CD4-positive, alpha-beta T cell (primary cell): ENCODE measurements at regions not wholly inside any gene's neighbourhood (a gene's known extent, or its start where the extent isn't known, plus 50 kb on each side); places are given as distances from the start of the nearest gene placed in this dataset.

Experiments
- ATAC-seq: fragments of 200-7000 bp; cut with Tn5 transposase; one replicate; pipeline ENCODE4 v1.10.0; 2022; ENCODE audit warnings: mild to moderate bottlenecking; ENCODE audit not compliant: poor library complexity
- CTCF ChIA-PET: fragments of 350-600 bp; sonication (Branson Sonifier 250); formaldehyde crosslinking; loops from one replicate; lab custom pipeline; 2021; ENCODE audit warnings: antibody characterized with exemption, inconsistent platforms; lab: Charles Lee
- POLR2A ChIA-PET: fragments of 350-600 bp; sonication (Branson Sonifier 250); formaldehyde crosslinking; loops from one replicate; lab custom pipeline; 2021; ENCODE audit warnings: antibody characterized with exemption, inconsistent platforms; lab: Charles Lee
- DNase-seq, 14 experiments: peaks; one replicate each; pipeline ENCODE4 v3.0.0-alpha.2; 2013 to 2020; ENCODE audit warnings: mixed read lengths in 2 of 14
- H3K27ac ChIP-seq, 2 donors: one replicate each; pipeline versions ENCODE4 v1.5.1 to v1.7.0; 2013; ENCODE audit warnings: low read length in 2 of 2, low read depth in 1 of 2, mild to moderate bottlenecking in 1 of 2
- H3K27me3 ChIP-seq, 2 experiments: 1 replicate in 1 of 2; 2 replicates in 1 of 2; pipeline versions ENCODE4 v1.6.1 to v1.7.0; 2013; ENCODE audit warnings: low read length in 2 of 2, control low read depth in 1 of 2, mild to moderate bottlenecking in 1 of 2, moderate library complexity in 1 of 2; ENCODE audit not compliant: insufficient read depth in 2 of 2, control insufficient read depth in 1 of 2
- H3K36me3 ChIP-seq: one replicate; pipeline ENCODE4 v1.6.1; 2013; ENCODE audit warnings: low read length, control low read depth; ENCODE audit not compliant: insufficient read depth
- H3K4me1 ChIP-seq: one replicate; pipeline ENCODE4 v1.6.1; 2013; ENCODE audit warnings: low read length, control low read depth; ENCODE audit not compliant: insufficient read depth
- H3K4me3 ChIP-seq: one replicate; pipeline ENCODE4 v1.5.1; 2013; ENCODE audit warnings: mild to moderate bottlenecking, low read length, moderate library complexity
- H3K9me3 ChIP-seq, 2 experiments: 1 replicate in 1 of 2; 2 replicates in 1 of 2; pipeline versions ENCODE4 v1.6.1 to v1.7.0; 2013; ENCODE audit warnings: low read length in 2 of 2, mild to moderate bottlenecking in 2 of 2, control low read depth in 1 of 2, moderate library complexity in 1 of 2; ENCODE audit not compliant: control insufficient read depth in 1 of 2, insufficient read depth in 1 of 2
- H3K27ac Mint-ChIP-seq: one replicate; pipeline ENCODE4 v1.8.0; 2020; ENCODE audit warnings: mixed read lengths
- H3K27me3 Mint-ChIP-seq: one replicate; pipeline ENCODE4 v1.8.0; 2021; ENCODE audit warnings: mixed read lengths
- H3K36me3 Mint-ChIP-seq: one replicate; pipeline ENCODE4 v1.8.0; 2021; ENCODE audit warnings: low read depth, mixed read lengths
- H3K4me1 Mint-ChIP-seq: one replicate; pipeline ENCODE4 v1.8.0; 2021; ENCODE audit warnings: low read depth, mixed read lengths
- H3K4me3 Mint-ChIP-seq: one replicate; pipeline ENCODE4 v1.8.0; 2020; ENCODE audit warnings: mild to moderate bottlenecking, mixed read lengths
- H3K9me3 Mint-ChIP-seq: one replicate; pipeline ENCODE4 v1.8.0; 2020; ENCODE audit warnings: mixed read lengths
- intact Hi-C, 2 experiments: fragments of 100-400 bp; cut with DNase I in 1 of 2; cut with micrococcal nuclease in 1 of 2; formaldehyde crosslinking; loops; one replicate each; pipeline versions ENCODE4 v1.15.1 to v1.9.0; 2023 to 2025; cut with DNase I, micrococcal nuclease
- TF ChIP-seq, protein P1 (sequence below): fragments of 200-600 bp; IDR thresholded peaks from one replicate; pipeline ENCODE4 v1.8.0; 2022; ENCODE audit warnings: antibody characterized with exemption, mild to moderate bottlenecking

GRCh38 chr6:112796712-112797111 is 449.6 kb downstream of the RFPL4B start:
- Histone ChIP-seq H3K4me1 (no peaks in the 10 kb centered on the region), H3K27me3 (no peaks in the 10 kb centered on the region), H3K36me3 (no peaks in the 10 kb centered on the region), H3K27ac (no peak overlapping the region), H3K9me3 (peaks cover 0 to 6% of the 10 kb centered on the region in 2 experiments), H3K4me3 (no peak overlapping the region)
- DNase-seq (no peak), ATAC-seq (no peak)
- Mint-ChIP-seq H3K27ac (no peak overlapping the region), H3K36me3 (no peaks in the 10 kb centered on the region), H3K27me3 (no peaks in the 10 kb centered on the region), H3K9me3 (peaks cover 18% of the 10 kb centered on the region), H3K4me1 (no peaks in the 10 kb centered on the region), H3K4me3 (no peak overlapping the region)
- ChIA-PET POLR2A (no interaction called here), CTCF (no interaction called here)
- TF ChIP-seq, protein P1, sequence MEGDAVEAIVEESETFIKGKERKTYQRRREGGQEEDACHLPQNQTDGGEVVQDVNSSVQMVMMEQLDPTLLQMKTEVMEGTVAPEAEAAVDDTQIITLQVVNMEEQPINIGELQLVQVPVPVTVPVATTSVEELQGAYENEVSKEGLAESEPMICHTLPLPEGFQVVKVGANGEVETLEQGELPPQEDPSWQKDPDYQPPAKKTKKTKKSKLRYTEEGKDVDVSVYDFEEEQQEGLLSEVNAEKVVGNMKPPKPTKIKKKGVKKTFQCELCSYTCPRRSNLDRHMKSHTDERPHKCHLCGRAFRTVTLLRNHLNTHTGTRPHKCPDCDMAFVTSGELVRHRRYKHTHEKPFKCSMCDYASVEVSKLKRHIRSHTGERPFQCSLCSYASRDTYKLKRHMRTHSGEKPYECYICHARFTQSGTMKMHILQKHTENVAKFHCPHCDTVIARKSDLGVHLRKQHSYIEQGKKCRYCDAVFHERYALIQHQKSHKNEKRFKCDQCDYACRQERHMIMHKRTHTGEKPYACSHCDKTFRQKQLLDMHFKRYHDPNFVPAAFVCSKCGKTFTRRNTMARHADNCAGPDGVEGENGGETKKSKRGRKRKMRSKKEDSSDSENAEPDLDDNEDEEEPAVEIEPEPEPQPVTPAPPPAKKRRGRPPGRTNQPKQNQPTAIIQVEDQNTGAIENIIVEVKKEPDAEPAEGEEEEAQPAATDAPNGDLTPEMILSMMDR, result no peak
- intact Hi-C loops, result no loop called here

- H3K4me3 ChIP-seq, result no peak overlapping the region
- Mint-ChIP-seq H3K9me3 (peaks cover 11% of the 10 kb centered on the region), H3K27me3 (no peaks in the 10 kb centered on the region), H3K4me1 (no peaks in the 10 kb centered on the region), H3K27ac (no peak overlapping the region), H3K36me3 (no peaks in the 10 kb centered on the region), H3K4me3 (no peak overlapping the region)
- TF ChIP-seq, protein P1, result no peak
- no peak overlapping the region for H3K27ac ChIP-seq
- DNase-seq (no peak), ATAC-seq (no peak)
- H3K36me3 ChIP-seq, result no peaks in the 10 kb centered on the region
- intact Hi-C loops, result no loop called here
- H3K27me3 ChIP-seq, result no peaks in the 10 kb centered on the region
- peaks cover 0 to 5% of the 10 kb centered on the region in 2 experiments for H3K9me3 ChIP-seq
- H3K4me1 ChIP-seq, result no peaks in the 10 kb centered on the region
- ChIA-PET CTCF (no interaction called here), POLR2A (no interaction called here)
Measured at GRCh38 chr6:112799889-112800288, 452.8 kb downstream of the RFPL4B start.

GRCh38 chr6:112800439-112800838 is 453.3 kb downstream of the RFPL4B start:
- H3K9me3 ChIP-seq, result no peaks in the 10 kb centered on the region
- TF ChIP-seq, protein P1, result no peak
- intact Hi-C loops, result no loop called here
- no peaks in the 10 kb centered on the region for H3K4me1 ChIP-seq
- Mint-ChIP-seq H3K36me3 (no peaks in the 10 kb centered on the region), H3K4me1 (no peaks in the 10 kb centered on the region), H3K27me3 (no peaks in the 10 kb centered on the region), H3K9me3 (peaks cover 8% of the 10 kb centered on the region), H3K27ac (no peak overlapping the region), H3K4me3 (no peak overlapping the region)
- ChIA-PET POLR2A (no interaction called here), CTCF (interaction anchor here (0.5 kb wide), 1 partner anchor 1206 kb away, joined by 3 read pairs; no protein-coding TSS in a partner anchor)
- H3K27ac ChIP-seq, result no peak overlapping the region
- H3K27me3 ChIP-seq, result no peaks in the 10 kb centered on the region
- ATAC-seq (no peak), DNase-seq (no peak)
- H3K4me3 ChIP-seq, result no peak overlapping the region
- H3K36me3 ChIP-seq, result no peaks in the 10 kb centered on the region
